ENCODE measurements at regions not wholly inside any gene's neighbourhood (a gene's known extent, or its start where the extent isn't known, plus 50 kb on each side); places are given as distances from the start of the nearest gene placed in this dataset.

GRCh38 chr2:193549661-193550060 lies 1354.9 kb upstream of the TMEFF2 start (continued):
- TF ChIP-seq AR (CRISPR knock-in tag; IDR thresholded peaks at IDR 0.05) (no peak), ZNF396 (CRISPR knock-in tag; IDR thresholded peaks at IDR 0.05; ENCODE audit: borderline replicate concordance) (no peak), ZNF232 (CRISPR knock-in tag; IDR thresholded peaks at IDR 0.05) (no peak), ATF1 (CRISPR knock-in tag; IDR thresholded peaks at IDR 0.05) (no peak)

GRCh38 chr2:193542762-193543161 lies 1348.0 kb upstream of the TMEFF2 start:
- Mint-ChIP-seq H3K4me3 (no peak overlapping the region), H3K4me1 (peaks cover 8% of the 10 kb centered on the region), H3K27me3 (ENCODE audit: low read depth) (no peaks in the 10 kb centered on the region), H3K36me3 (peaks cover 23% of the 10 kb centered on the region), H3K9me3 (peaks cover 59% of the 10 kb centered on the region), H3K27ac (no peak overlapping the region)
- ATAC-seq (no peak), DNase-seq (ENCODE audit: low spot score) (no peak)
- POLR2A ChIA-PET = no interaction called here
- CTCF ChIA-PET = no interaction called here
- TF ChIP-seq NFE2L1 (CRISPR knock-in tag; IDR thresholded peaks at IDR 0.05) (no peak), RELA (CRISPR knock-in tag; IDR thresholded peaks at IDR 0.05; ENCODE audit: borderline replicate concordance) (no peak), ZNF671 (CRISPR knock-in tag; IDR thresholded peaks at IDR 0.05) (no peak), TCF7 (CRISPR knock-in tag; IDR thresholded peaks at IDR 0.05; ENCODE audit: low read depth) (no peak), TEAD4 (CRISPR knock-in tag; IDR thresholded peaks at IDR 0.05) (no peak), ESRRA (CRISPR knock-in tag; IDR thresholded peaks at IDR 0.05; ENCODE audit: borderline replicate concordance) (no peak), OVOL2 (CRISPR knock-in tag; IDR thresholded peaks at IDR 0.05; ENCODE audit: borderline replicate concordance) (no peak), FOXP1 (CRISPR knock-in tag; IDR thresholded peaks at IDR 0.05; ENCODE audit: borderline replicate concordance) (no peak), ZNF232 (CRISPR knock-in tag; IDR thresholded peaks at IDR 0.05) (no peak), PRRX2 (CRISPR knock-in tag; IDR thresholded peaks at IDR 0.05) (no peak), ZNF121 (CRISPR knock-in tag; IDR thresholded peaks at IDR 0.05) (no peak), ELF4 (CRISPR knock-in tag; IDR thresholded peaks at IDR 0.05; ENCODE audit: low read depth) (no peak), ZNF425 (CRISPR knock-in tag; conservative IDR thresholded peaks at IDR 0.05) (no peak), MLX (CRISPR knock-in tag; IDR thresholded peaks at IDR 0.05) (no peak), ZNF219 (CRISPR knock-in tag; IDR thresholded peaks at IDR 0.05; ENCODE audit: borderline replicate concordance) (no peak), EMX1 (CRISPR knock-in tag; IDR thresholded peaks at IDR 0.05) (no peak), CREM (CRISPR knock-in tag; IDR thresholded peaks at IDR 0.05) (no peak), MXD4 (CRISPR knock-in tag; IDR thresholded peaks at IDR 0.05; ENCODE audit: borderline replicate concordance) (no peak), ZNF281 (CRISPR knock-in tag; IDR thresholded peaks at IDR 0.05) (no peak), USF1 (CRISPR knock-in tag; IDR thresholded peaks at IDR 0.05) (no peak)

Data from WTC11 (cell line).